Suprapubic skin (tissue), 4 donors: ENCODE measurements at regions not wholly inside any gene's neighbourhood (a gene's known extent, or its start where the extent isn't known, plus 50 kb on each side); places are given as distances from the start of the nearest gene placed in this dataset.

ENCODE experiments used
- EP300 ChIP-seq: sonication (generic); formaldehyde crosslinking; IDR thresholded peaks from one replicate; pipeline ENCODE4 v1.6.1; 2017; ENCODE audit warnings: antibody characterized with exemption
- POLR2A ChIP-seq, 2 donors: fragments of 450-650 bp; IDR thresholded peaks; one replicate each; pipeline ENCODE4 v1.6.1; 2017; ENCODE audit warnings: antibody characterized with exemption in 2 of 2, mild to moderate bottlenecking in 2 of 2, moderate library complexity in 2 of 2
- POLR2AphosphoS5 ChIP-seq, 3 donors: sonication (generic); formaldehyde crosslinking; IDR thresholded peaks; one replicate each; pipeline ENCODE4 v1.6.1; 2017; ENCODE audit warnings: antibody characterized with exemption in 3 of 3
- TF ChIP-seq, protein P1 (sequence below), 2 donors: fragments of 200-600 bp in 1 of 2; fragments of 450-650 bp in 1 of 2; sonication (generic) in 1 of 2; IDR thresholded peaks; one replicate each; pipeline ENCODE4 v1.5.1; 2016 to 2019; ENCODE audit warnings: antibody characterized with exemption in 2 of 2, mild to moderate bottlenecking in 1 of 2, moderate library complexity in 1 of 2

DNA sequence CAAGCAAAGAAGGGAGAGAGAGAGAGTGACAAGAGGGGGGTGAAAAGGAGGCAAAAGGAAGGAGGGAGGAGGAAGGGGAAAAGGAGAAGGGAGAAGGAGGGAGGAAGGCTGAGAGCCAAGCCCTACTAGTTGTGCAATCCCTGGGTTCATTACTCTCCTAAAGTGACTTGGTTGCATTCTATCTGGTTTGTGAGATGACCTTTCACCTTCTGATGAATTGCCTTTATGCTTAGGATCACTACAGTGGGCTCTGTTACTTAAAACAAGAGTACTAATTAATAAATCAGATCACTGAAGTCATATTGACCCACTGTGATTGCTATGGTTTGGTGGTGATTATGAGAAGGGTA, 144.9 kb downstream of the KIF20B start:
- TF ChIP-seq, protein P1, sequence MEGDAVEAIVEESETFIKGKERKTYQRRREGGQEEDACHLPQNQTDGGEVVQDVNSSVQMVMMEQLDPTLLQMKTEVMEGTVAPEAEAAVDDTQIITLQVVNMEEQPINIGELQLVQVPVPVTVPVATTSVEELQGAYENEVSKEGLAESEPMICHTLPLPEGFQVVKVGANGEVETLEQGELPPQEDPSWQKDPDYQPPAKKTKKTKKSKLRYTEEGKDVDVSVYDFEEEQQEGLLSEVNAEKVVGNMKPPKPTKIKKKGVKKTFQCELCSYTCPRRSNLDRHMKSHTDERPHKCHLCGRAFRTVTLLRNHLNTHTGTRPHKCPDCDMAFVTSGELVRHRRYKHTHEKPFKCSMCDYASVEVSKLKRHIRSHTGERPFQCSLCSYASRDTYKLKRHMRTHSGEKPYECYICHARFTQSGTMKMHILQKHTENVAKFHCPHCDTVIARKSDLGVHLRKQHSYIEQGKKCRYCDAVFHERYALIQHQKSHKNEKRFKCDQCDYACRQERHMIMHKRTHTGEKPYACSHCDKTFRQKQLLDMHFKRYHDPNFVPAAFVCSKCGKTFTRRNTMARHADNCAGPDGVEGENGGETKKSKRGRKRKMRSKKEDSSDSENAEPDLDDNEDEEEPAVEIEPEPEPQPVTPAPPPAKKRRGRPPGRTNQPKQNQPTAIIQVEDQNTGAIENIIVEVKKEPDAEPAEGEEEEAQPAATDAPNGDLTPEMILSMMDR (IDR thresholded peaks at IDR 0.05) = no peak
- TF ChIP-seq POLR2A (IDR thresholded peaks at IDR 0.05) (no peak), EP300 (no peak), POLR2AphosphoS5 (IDR thresholded peaks at IDR 0.05) (no peak)
